HCT116 (cell line): ENCODE measurements at regions not wholly inside any gene's neighbourhood (a gene's known extent, or its start where the extent isn't known, plus 50 kb on each side); places are given as distances from the start of the nearest gene placed in this dataset.

Experiments
- CEBPB ChIP-seq: IDR thresholded peaks from 2 replicates; pipeline ENCODE4 v1.6.1; 2012; ENCODE audit warnings: low read depth
- CTCF ChIP-seq, 3 experiments: fragments of 200-600 bp in 1 of 3; sonication (generic) in 1 of 3; IDR thresholded peaks in 2 of 3; conservative IDR thresholded peaks in 1 of 3; 2 replicates each; pipeline ENCODE4 v1.5.1; 2012 to 2017; ENCODE audit warnings: low read depth in 2 of 3, low read length in 2 of 3, antibody characterized with exemption in 1 of 3, borderline replicate concordance in 1 of 3, control low read depth in 1 of 3, mild to moderate bottlenecking in 1 of 3, mixed read lengths in 1 of 3, mixed run types in 1 of 3, moderate library complexity in 1 of 3; ENCODE audit not compliant: insufficient read depth in 1 of 3
- EZH2 ChIP-seq: fragments of 200-600 bp; sonication (generic); IDR thresholded peaks from 2 replicates; pipeline ENCODE4 v1.6.1; 2017; ENCODE audit warnings: antibody characterized with exemption, mixed run types
- FOSL1 ChIP-seq: IDR thresholded peaks from 2 replicates; pipeline ENCODE4 v1.6.1; 2012; ENCODE audit warnings: low read depth
- JUND ChIP-seq: IDR thresholded peaks from 2 replicates; pipeline ENCODE4 v1.6.1; 2012
- MAX ChIP-seq: IDR thresholded peaks from 2 replicates; pipeline ENCODE4 v1.6.1; 2012
- POLR2A ChIP-seq: IDR thresholded peaks from 2 replicates; pipeline ENCODE4 v1.7.0; 2011; ENCODE audit warnings: borderline replicate concordance; ENCODE audit not compliant: insufficient read depth, insufficient read length; ENCODE audit errors: extremely low read depth
- POLR2AphosphoS5 ChIP-seq: IDR thresholded peaks from 2 replicates; pipeline ENCODE4 v1.6.1; 2011; ENCODE audit warnings: mild to moderate bottlenecking, low read depth, low read length, moderate library complexity
- REST ChIP-seq: IDR thresholded peaks from 2 replicates; pipeline ENCODE4 v1.6.1; 2012; ENCODE audit warnings: low read depth
- SP1 ChIP-seq: IDR thresholded peaks from 2 replicates; pipeline ENCODE4 v1.6.1; 2012; ENCODE audit warnings: low read depth
- ZNF274 ChIP-seq: fragments of 200-500 bp; sonication (Bioruptor generic); IDR thresholded peaks from 2 replicates; pipeline ENCODE4 v1.6.1; 2014; ENCODE audit warnings: mild to moderate bottlenecking, low read depth, low read length, inconsistent platforms

- TF ChIP-seq MAX, result no peak
- TF ChIP-seq CTCF (IDR thresholded peaks at IDR 0.05 in 2 of 3, conservative IDR thresholded peaks at IDR 0.05 in 1 of 3; ENCODE audit: borderline replicate concordance in 1 of 3, insufficient read depth in 1 of 3, low read depth in 2 of 3, low read length in 2 of 3), result no peak
- no peak for TF ChIP-seq POLR2A
- TF ChIP-seq ZNF274, result no peak
- no peak for TF ChIP-seq POLR2AphosphoS5
- TF ChIP-seq EZH2, result no peak
- no peak for TF ChIP-seq REST
- no peak for TF ChIP-seq SP1
- TF ChIP-seq CEBPB, result no peak
- TF ChIP-seq FOSL1, result peak; percentile 34
- peak; percentile 23 for TF ChIP-seq JUND
Observed at GRCh38 chr12:74105434-74105833, 432.2 kb upstream of the ATXN7L3B start.
